Activated CD4-positive, alpha-beta T cell treated with anti-CD3 and anti-CD28 coated beads, Interleukin-10, Interleukin-2, amounts not matched to agents 100 ng/mL and 50 ng/mL, durations not matched to agents 16 hours and 8 hours (primary cell): ENCODE measurements at regions not wholly inside any gene's neighbourhood (a gene's known extent, or its start where the extent isn't known, plus 50 kb on each side); places are given as distances from the start of the nearest gene placed in this dataset.
A peak's percentile ranks its signal among the peaks of the same experiment; 100 is the strongest.
"Not testable (repeated sequence)": the region's sequence is repeated elsewhere in the genome, so short reads cannot be mapped to it uniquely, and the experiment has no call there.

Experiments used
- DNase-seq: peaks from one replicate; pipeline ENCODE4 v3.0.0-alpha.2; 2020

- no peak for DNase-seq
Observed at GRCh38 chr3:137647179-137647578, 116.9 kb upstream of the SOX14 start.

GRCh38 chr3:137669519-137670060, 94.5 kb upstream of the SOX14 start:
- DNase-seq, result no peak

- DNase-seq, result no peak
Observed at GRCh38 chr3:137687181-137687879, 76.8 kb upstream of the SOX14 start.

GRCh38 chr3:137692803-137693431, 71.2 kb upstream of the SOX14 start:
- DNase-seq, result peak; percentile 6

- no peak for DNase-seq
Observed at GRCh38 chr3:137693791-137694190, 70.3 kb upstream of the SOX14 start.

- no peak for DNase-seq
Observed at GRCh38 chr3:137694836-137695235, 69.3 kb upstream of the SOX14 start.

- no peak for DNase-seq
Observed at GRCh38 chr3:137695351-137695750, 68.8 kb upstream of the SOX14 start.

- peak; percentile 10 for DNase-seq
Observed at GRCh38 chr3:137709011-137709601, 55.0 kb upstream of the SOX14 start.

GRCh38 chr3:137713965-137714364, 50.1 kb upstream of the SOX14 start:
- DNase-seq, result not testable (repeated sequence)
